Right cardiac atrium (tissue), 5 donors: ENCODE measurements at regions not wholly inside any gene's neighbourhood (a gene's known extent, or its start where the extent isn't known, plus 50 kb on each side); places are given as distances from the start of the nearest gene placed in this dataset.

ENCODE experiments used
- ATAC-seq, 2 donors: fragments of 200-7000 bp; cut with Tn5 transposase; one replicate each; pipeline versions ENCODE4 v1.8.0 to v1.9.1; 2020; ENCODE audit warnings: moderate library complexity in 2 of 2, mild to moderate bottlenecking in 1 of 2
- DNase-seq, 3 donors: peaks; one replicate each; pipeline ENCODE4 v3.0.0-alpha.2; 2020
- H3K27ac ChIP-seq: one replicate; pipeline ENCODE4 v1.5.1; 2013; ENCODE audit warnings: mild to moderate bottlenecking, low read length, control low read depth, moderate library complexity
- H3K27me3 ChIP-seq: one replicate; pipeline ENCODE4 v1.6.1; 2013; ENCODE audit not compliant: control insufficient read depth, insufficient read depth
- H3K4me1 ChIP-seq: one replicate; pipeline ENCODE4 v1.6.1; 2013; ENCODE audit warnings: low read length; ENCODE audit not compliant: control insufficient read depth, insufficient read depth
- H3K4me3 ChIP-seq: one replicate; pipeline ENCODE4 v1.5.1; 2013; ENCODE audit warnings: low read length, control low read depth
- H3K9me3 ChIP-seq: one replicate; pipeline ENCODE4 v1.6.1; 2013; ENCODE audit warnings: low read length; ENCODE audit not compliant: control insufficient read depth
- WGBS: extraction: QIAGEN DNeasy Blood & Tissue Kit; methylation state at CpG from one replicate; pipeline ENCODE4 v1.1.7; 2013; 5-methylcytosine and 5-hydroxymethylcytosine counted together
- intact Hi-C, 4 donors: fragments of 100-400 bp; cut with DNase I; formaldehyde crosslinking; loops; one replicate each; pipeline versions ENCODE4 v1.11.0 to v1.14.0; 2022 to 2023
- donor health status: healthy with polysubstance abuse.
- donor health status: DM: no; HTN: yes; CAD: no.
- donor health status: DM: no; HTN: no; CAD: no.
- donor health status: DM: no; HTN: yes; CAD: no; lungs with severe emphysema.
- donor health status: DM: yes; HTN: yes; CAD: no.

- no peak overlapping the region for H3K4me3 ChIP-seq
- no peaks in the 10 kb centered on the region for H3K27me3 ChIP-seq
- H3K27ac ChIP-seq, result no peak overlapping the region
- DNase-seq (no peak), ATAC-seq (no peak)
- intact Hi-C loops, result no loop called here
- H3K4me1 ChIP-seq, result no peaks in the 10 kb centered on the region
- WGBS, result 91% methylated on average over 3 of the region's 3 CpGs
- no peaks in the 10 kb centered on the region for H3K9me3 ChIP-seq
Observed at GRCh38 chr14:65282896-65283253, 129.7 kb upstream of the FUT8 start.

GRCh38 chr14:65286443-65286842 is 126.1 kb upstream of the FUT8 start:
- no peaks in the 10 kb centered on the region for H3K27me3 ChIP-seq
- no peak overlapping the region for H3K4me3 ChIP-seq
- H3K27ac ChIP-seq, result no peak overlapping the region
- H3K4me1 ChIP-seq, result no peaks in the 10 kb centered on the region
- 81% methylated on average over 8 of the region's 8 CpGs for WGBS
- ATAC-seq (no peak), DNase-seq (no peak)
- intact Hi-C loops, result no loop called here
- no peaks in the 10 kb centered on the region for H3K9me3 ChIP-seq

GRCh38 chr14:65287264-65288131 is 125.0 kb upstream of the FUT8 start:
- H3K4me1 ChIP-seq, result no peaks in the 10 kb centered on the region
- H3K4me3 ChIP-seq, result no peak overlapping the region
- no peaks in the 10 kb centered on the region for H3K27me3 ChIP-seq
- H3K27ac ChIP-seq, result no peak overlapping the region
- intact Hi-C loops, result no loop called here
- no peak for DNase-seq
- peak in 1 of 2 donors; percentile 34 for ATAC-seq
- 76% methylated on average over 29 of the region's 29 CpGs for WGBS
- no peaks in the 10 kb centered on the region for H3K9me3 ChIP-seq

GRCh38 chr14:65290830-65291229 is 121.7 kb upstream of the FUT8 start:
- ATAC-seq (no peak), DNase-seq (no peak)
- Histone ChIP-seq H3K27ac (no peak overlapping the region), H3K4me1 (no peaks in the 10 kb centered on the region), H3K9me3 (no peaks in the 10 kb centered on the region), H3K4me3 (no peak overlapping the region), H3K27me3 (no peaks in the 10 kb centered on the region)
- intact Hi-C loops, result no loop called here
- WGBS, result 94% methylated on average over 3 of the region's 3 CpGs

GRCh38 chr14:65291531-65291930 is 121.0 kb upstream of the FUT8 start:
- H3K9me3 ChIP-seq, result no peaks in the 10 kb centered on the region
- intact Hi-C loops, result no loop called here
- ATAC-seq (no peak), DNase-seq (no peak)
- no peak overlapping the region for H3K27ac ChIP-seq
- H3K27me3 ChIP-seq, result no peaks in the 10 kb centered on the region
- H3K4me3 ChIP-seq, result no peak overlapping the region
- H3K4me1 ChIP-seq, result no peaks in the 10 kb centered on the region
- 63% methylated on average over 3 of the region's 3 CpGs for WGBS

DNA sequence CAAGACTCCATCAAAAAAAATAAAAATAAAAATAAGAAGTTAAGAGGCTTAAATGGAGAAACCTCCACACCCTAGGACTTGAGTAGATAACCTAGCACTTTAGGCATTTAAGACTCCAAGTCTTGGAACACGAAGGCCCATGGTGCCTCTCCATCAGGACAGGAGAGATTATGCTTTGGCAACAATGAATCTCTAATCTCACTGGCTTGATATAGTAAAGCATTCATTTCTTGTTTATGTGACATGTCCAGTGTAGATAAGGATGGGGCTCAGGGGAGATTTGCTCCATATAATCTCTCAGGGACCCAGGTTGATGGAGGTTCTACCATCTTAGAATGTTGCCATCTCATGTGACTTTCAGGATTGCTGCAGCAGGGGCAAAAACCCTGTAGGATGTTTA is 117.7 kb upstream of the FUT8 start:
- DNase-seq (no peak), ATAC-seq (no peak)
- 61% methylated on average over 1 of the region's 1 CpG for WGBS
- Histone ChIP-seq H3K4me1 (no peaks in the 10 kb centered on the region), H3K27me3 (no peaks in the 10 kb centered on the region), H3K27ac (no peak overlapping the region), H3K9me3 (no peaks in the 10 kb centered on the region), H3K4me3 (no peak overlapping the region)
- intact Hi-C loops, result no loop called here

DNA sequence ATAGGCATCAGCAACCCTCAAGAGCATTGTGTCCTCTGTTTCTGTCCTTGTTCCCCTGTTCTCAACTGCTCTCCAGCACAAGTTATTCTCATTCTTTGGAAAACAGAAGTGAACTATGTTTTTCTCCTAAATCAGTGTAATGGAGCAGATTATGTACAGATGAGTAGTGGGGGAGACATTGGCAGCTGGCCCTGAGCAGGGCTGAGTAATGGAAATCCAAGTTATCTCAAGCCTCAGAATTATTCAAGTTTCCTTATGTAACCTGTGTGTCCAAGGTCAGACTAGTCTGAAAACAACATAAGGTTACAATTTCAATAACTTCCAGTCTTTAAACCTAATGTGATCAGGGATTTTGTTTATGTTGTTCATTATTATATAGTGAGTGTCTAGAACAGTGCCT is 116.1 kb upstream of the FUT8 start:
- H3K27me3 ChIP-seq, result no peaks in the 10 kb centered on the region
- H3K4me1 ChIP-seq, result no peaks in the 10 kb centered on the region
- no peak overlapping the region for H3K27ac ChIP-seq
- intact Hi-C loops, result no loop called here
- ATAC-seq (no peak), DNase-seq (no peak)
- no peaks in the 10 kb centered on the region for H3K9me3 ChIP-seq
- no peak overlapping the region for H3K4me3 ChIP-seq

DNA sequence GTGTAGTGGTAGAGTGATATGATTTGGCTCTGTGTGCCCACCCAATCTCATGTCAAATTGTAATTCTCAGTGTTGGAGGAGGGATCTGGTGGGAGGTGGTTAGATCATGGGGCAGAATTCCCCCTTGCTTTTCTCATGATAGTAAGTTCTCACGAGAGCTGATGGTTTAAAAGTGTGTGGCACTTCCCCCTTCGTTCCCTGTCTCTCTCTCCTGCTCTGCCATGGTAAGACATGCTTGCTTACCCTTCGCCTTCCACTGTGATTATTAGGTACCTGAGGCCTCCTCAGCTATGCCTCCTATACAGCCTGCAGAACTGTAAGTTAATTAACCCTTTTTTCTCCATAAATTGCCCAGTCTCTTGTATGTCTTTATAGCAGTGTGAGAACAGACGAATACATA is 115.7 kb upstream of the FUT8 start:
- no peak overlapping the region for H3K27ac ChIP-seq
- intact Hi-C loops, result no loop called here
- ATAC-seq (no peak), DNase-seq (no peak)
- no peaks in the 10 kb centered on the region for H3K27me3 ChIP-seq
- no peaks in the 10 kb centered on the region for H3K9me3 ChIP-seq
- whole genome bisulfite sequencing, result 86% methylated on average over 4 of the region's 4 CpGs
- no peaks in the 10 kb centered on the region for H3K4me1 ChIP-seq
- no peak overlapping the region for H3K4me3 ChIP-seq

DNA sequence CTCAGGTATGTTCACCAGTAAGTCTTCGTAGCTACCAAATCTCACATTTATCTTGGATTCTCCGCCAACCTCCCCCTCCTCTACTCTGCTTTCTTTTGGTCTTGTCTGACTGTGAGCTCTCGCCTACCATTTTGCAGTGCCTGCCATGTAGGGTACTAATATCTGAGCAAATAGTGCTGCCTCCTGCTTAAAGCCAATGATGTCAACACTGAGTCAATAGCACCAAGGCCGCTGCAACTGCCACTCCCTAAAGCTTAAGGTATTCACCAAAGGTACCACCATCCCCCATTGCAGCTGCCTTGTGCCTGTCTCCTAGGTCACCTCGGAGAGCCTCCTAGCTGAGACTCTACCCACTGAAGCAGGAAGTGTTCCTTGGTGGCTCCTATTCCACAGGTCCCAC is 114.8 kb upstream of the FUT8 start:
- Histone ChIP-seq H3K27me3 (no peaks in the 10 kb centered on the region), H3K4me3 (no peak overlapping the region), H3K9me3 (no peaks in the 10 kb centered on the region), H3K27ac (no peak overlapping the region), H3K4me1 (no peaks in the 10 kb centered on the region)
- 85% methylated on average over 5 of the region's 5 CpGs for WGBS
- intact Hi-C loops, result no loop called here
- DNase-seq, result no peak
- ATAC-seq, result no peak

- Histone ChIP-seq H3K9me3 (no peaks in the 10 kb centered on the region), H3K4me1 (no peaks in the 10 kb centered on the region), H3K27ac (no peak overlapping the region), H3K27me3 (no peaks in the 10 kb centered on the region), H3K4me3 (no peak overlapping the region)
- 52% methylated on average over 3 of the region's 3 CpGs for WGBS
- no peak for ATAC-seq
- no peak for DNase-seq
- intact Hi-C loops, result no loop called here
Observed at GRCh38 chr14:65299826-65300225, 112.7 kb upstream of the FUT8 start.

DNA sequence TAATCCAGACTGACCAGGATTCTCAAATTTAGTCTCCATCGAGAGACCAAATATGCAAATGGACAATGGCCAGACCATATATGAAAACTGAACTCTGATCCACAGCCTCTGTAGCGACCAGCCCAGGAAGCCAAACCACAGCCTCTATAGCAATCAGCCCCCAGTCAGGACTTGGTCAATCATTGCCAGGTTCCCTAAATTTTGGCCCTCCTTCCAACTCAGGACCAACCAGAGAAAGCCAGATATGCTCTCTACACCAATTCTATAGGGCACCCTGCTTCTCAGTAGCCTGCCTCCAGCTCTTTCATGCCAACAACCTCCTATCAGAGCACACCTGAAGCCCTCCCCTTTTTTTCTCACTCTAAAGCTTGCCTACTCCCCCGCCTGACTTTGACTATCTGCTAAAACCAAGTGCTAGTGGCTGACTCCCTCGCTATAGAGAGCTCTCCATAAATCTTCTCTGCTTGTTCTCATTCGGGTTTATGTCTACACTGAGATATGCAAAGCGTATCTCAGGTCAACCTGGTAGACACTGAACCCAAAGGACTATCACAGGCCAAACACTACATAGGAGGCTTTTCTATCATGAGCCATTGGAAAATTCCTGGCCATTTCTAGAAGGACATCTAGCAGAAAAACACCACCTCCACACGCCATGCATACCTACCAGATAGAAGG is 110.5 kb upstream of the FUT8 start:
- no peak for ATAC-seq
- no peaks in the 10 kb centered on the region for H3K27me3 ChIP-seq
- DNase-seq, result no peak
- no peak overlapping the region for H3K4me3 ChIP-seq
- WGBS, result 90% methylated on average over 7 of the region's 7 CpGs
- H3K4me1 ChIP-seq, result no peaks in the 10 kb centered on the region
- H3K9me3 ChIP-seq, result no peaks in the 10 kb centered on the region
- H3K27ac ChIP-seq, result no peak overlapping the region
- intact Hi-C loops, result no loop called here
